Muscle layer of colon (tissue), 2 donors: ENCODE measurements at regions not wholly inside any gene's neighbourhood (a gene's known extent, or its start where the extent isn't known, plus 50 kb on each side); places are given as distances from the start of the nearest gene placed in this dataset.
"Not testable (repeated sequence)": the region's sequence is repeated elsewhere in the genome, so short reads cannot be mapped to it uniquely, and the experiment has no call there.

ENCODE experiments used
- H3K27ac ChIP-seq: one replicate; pipeline ENCODE4 v1.7.0; 2013; ENCODE audit warnings: low read depth, mild to moderate bottlenecking, low read length, moderate library complexity
- H3K27me3 ChIP-seq, 2 donors: one replicate each; pipeline ENCODE4 v1.7.0; 2013; ENCODE audit warnings: low read length in 2 of 2, mild to moderate bottlenecking in 2 of 2; ENCODE audit not compliant: insufficient read depth in 2 of 2, control insufficient read depth in 1 of 2
- H3K36me3 ChIP-seq: one replicate; pipeline ENCODE4 v1.7.0; 2013; ENCODE audit warnings: mild to moderate bottlenecking, low read length; ENCODE audit not compliant: insufficient read depth
- H3K4me1 ChIP-seq: one replicate; pipeline ENCODE4 v1.7.0; 2013; ENCODE audit warnings: mild to moderate bottlenecking, low read length; ENCODE audit not compliant: insufficient read depth
- H3K4me3 ChIP-seq, 2 donors: one replicate each; pipeline ENCODE4 v1.7.0; 2013; ENCODE audit warnings: low read length in 2 of 2, low read depth in 1 of 2, mild to moderate bottlenecking in 1 of 2, moderate library complexity in 1 of 2
- H3K9ac ChIP-seq: one replicate; pipeline ENCODE4 v1.7.0; 2013; ENCODE audit warnings: low read length
- H3K9me3 ChIP-seq: one replicate; pipeline ENCODE4 v1.7.0; 2013; ENCODE audit warnings: mild to moderate bottlenecking, low read length
- donor health status: abdominal sarcoma.
- donor health status: Adenocarcinoma of cecum.

DNA sequence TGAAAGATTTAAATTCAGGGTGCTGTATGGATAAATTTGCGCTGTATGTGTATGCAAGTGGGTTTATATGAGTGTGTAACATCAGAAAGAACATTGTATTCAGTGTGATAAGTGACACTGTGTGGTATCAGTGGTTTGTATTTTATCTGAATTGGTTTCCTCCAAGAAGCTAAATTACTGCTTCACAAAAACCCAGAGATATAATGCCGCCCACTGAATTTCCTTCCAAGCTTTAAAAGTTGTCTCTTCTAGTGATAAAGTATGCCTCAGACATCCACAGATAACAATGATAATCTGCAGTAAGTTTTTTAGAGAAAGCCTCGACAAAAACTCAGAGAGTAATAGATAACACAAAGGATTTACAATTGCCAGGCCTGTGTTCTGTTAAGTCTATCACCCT lies 710.6 kb upstream of the HS3ST1 start:
- Histone ChIP-seq H3K27ac (no peak overlapping the region), H3K4me3 (no peak overlapping the region), H3K9ac (no peak overlapping the region), H3K4me1 (no peaks in the 10 kb centered on the region), H3K36me3 (no peaks in the 10 kb centered on the region), H3K9me3 (no peaks in the 10 kb centered on the region), H3K27me3 (no peaks in the 10 kb centered on the region)

DNA sequence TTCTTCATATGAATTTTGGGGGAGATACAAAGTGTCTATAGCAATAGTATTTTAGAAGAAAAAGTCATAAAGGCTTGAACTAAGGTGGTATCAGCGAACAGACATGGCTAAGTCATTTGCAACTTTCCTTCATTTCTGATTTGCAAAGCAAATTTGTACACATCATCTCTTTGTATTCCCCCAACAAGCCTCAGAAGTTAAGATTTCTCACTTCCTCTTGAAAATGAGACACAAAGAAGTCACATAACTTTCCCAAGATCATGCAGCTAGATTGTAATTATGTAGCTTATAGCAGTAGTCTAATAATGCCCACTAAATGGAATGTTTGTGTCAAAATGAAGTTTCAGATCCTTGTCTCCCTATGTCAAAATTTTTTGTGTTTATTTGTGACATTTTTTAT lies 709.8 kb upstream of the HS3ST1 start:
- no peaks in the 10 kb centered on the region for H3K27me3 ChIP-seq
- no peak overlapping the region for H3K4me3 ChIP-seq
- no peaks in the 10 kb centered on the region for H3K36me3 ChIP-seq
- H3K27ac ChIP-seq = no peak overlapping the region
- no peaks in the 10 kb centered on the region for H3K9me3 ChIP-seq
- H3K9ac ChIP-seq = no peak overlapping the region
- H3K4me1 ChIP-seq = no peaks in the 10 kb centered on the region

DNA sequence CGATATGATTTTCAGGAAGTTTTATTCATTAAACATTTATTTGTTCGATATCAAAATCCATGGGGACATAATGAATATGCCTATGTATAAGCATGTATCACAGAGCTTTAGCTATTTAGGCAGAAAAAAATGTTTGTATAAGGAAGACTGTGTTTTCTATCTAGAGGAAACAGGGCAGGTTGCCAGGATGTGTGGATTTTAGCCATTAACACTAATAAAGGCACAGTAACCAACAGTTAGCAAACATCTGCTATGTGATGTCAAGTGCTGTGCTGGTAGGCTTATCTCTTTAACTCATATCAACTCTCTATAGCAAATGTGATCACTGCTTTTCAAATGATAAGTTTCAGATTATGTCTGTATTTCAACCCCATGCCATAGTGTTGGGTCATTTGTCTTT lies 708.9 kb upstream of the HS3ST1 start:
- H3K27ac ChIP-seq = no peak overlapping the region

DNA sequence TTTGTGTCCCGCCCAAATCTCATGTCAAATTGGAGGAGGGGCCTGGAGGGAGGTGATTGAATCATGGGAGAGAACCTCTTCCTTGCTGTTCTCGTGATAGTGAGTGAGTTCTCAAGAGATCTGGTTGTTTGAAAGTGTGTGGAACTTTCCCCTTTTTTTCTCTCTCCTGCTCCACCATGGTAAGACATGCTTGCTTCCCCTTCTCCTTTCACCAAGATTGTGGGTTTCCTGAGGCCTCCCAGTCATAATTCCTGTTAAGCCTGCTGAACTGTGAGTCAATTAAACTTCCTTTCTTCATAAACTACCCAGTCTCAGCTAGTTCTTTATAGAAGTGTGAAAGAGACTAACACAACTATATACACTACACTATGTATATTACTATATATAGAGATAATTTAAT lies 697.8 kb upstream of the HS3ST1 start:
- Histone ChIP-seq H3K4me3 (no peak overlapping the region), H3K27ac (no peak overlapping the region), H3K9ac (no peak overlapping the region), H3K9me3 (no peaks in the 10 kb centered on the region), H3K36me3 (no peaks in the 10 kb centered on the region), H3K27me3 (no peaks in the 10 kb centered on the region), H3K4me1 (no peaks in the 10 kb centered on the region)

More for the DNA sequence above, 708.9 kb upstream of the HS3ST1 start:
- Histone ChIP-seq H3K4me3 (no peak overlapping the region), H3K27me3 (no peaks in the 10 kb centered on the region), H3K4me1 (no peaks in the 10 kb centered on the region), H3K9me3 (no peaks in the 10 kb centered on the region), H3K36me3 (no peaks in the 10 kb centered on the region), H3K9ac (no peak overlapping the region)

DNA sequence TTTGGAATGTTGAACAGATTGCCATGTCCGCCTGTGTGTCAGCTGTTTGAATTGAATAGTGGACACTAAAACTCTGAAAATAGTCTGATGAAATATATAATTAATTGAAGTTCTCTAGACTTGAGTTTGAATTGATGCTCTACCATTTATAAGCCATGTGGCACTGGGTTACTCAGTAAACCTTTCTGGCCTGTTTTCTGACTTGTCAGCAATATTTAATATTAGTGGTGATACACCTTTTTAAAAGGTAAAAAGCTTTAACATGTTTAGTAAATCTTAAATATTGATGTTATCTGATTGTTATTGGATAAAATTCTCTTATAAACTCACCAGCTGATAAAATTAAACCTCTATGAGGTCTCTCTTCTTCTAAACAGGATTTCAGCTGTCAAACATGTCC lies 695.4 kb upstream of the HS3ST1 start:
- Histone ChIP-seq H3K4me3 (no peak overlapping the region), H3K36me3 (no peaks in the 10 kb centered on the region), H3K27me3 (no peaks in the 10 kb centered on the region), H3K9ac (no peak overlapping the region), H3K27ac (no peak overlapping the region), H3K4me1 (no peaks in the 10 kb centered on the region), H3K9me3 (no peaks in the 10 kb centered on the region)

DNA sequence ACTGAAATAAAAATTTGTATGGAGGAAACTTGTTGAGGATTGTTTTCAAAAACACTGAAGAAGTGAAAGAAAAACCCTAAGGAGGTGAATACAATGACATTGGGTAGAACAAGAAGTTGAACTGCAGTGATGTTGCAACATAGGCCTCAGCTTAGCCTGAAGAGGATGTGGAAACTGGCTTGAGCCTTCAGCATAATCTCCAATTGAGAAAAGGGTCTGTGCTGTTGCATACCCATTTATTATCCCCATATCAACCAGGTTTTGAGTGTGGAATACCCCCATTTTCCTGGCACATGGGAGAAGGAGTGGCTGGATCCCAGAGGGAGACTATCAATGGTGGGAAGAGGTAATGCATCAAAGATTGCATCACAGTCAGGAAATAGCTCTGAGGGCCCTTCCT lies 695.0 kb upstream of the HS3ST1 start:
- Histone ChIP-seq H3K36me3 (no peaks in the 10 kb centered on the region), H3K27ac (no peak overlapping the region), H3K27me3 (no peaks in the 10 kb centered on the region), H3K4me1 (no peaks in the 10 kb centered on the region), H3K4me3 (no peak overlapping the region), H3K9ac (no peak overlapping the region), H3K9me3 (no peaks in the 10 kb centered on the region)

DNA sequence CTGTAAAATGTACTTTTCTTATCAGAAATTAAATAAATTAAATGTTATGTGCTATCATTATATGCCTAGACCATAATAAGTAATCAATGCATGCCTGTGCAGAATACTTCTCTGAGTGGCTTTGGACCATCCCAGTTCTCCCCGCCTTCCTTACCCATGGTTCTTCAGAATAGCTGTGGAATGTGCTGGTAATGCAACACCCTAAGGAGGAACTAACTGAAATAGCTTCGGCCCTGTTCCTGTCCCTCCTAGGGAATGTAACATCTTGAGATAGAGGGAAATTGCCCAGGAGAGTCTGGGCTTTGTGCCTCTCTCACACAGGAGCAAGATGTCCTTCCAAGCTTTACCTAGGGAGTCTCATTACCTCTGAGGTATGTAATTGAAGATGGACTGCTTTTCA lies 693.6 kb upstream of the HS3ST1 start:
- H3K9me3 ChIP-seq = no peaks in the 10 kb centered on the region
- H3K27me3 ChIP-seq = no peaks in the 10 kb centered on the region
- H3K36me3 ChIP-seq = no peaks in the 10 kb centered on the region
- H3K9ac ChIP-seq = no peak overlapping the region
- H3K27ac ChIP-seq = no peak overlapping the region
- H3K4me1 ChIP-seq = no peaks in the 10 kb centered on the region
- no peak overlapping the region for H3K4me3 ChIP-seq

DNA sequence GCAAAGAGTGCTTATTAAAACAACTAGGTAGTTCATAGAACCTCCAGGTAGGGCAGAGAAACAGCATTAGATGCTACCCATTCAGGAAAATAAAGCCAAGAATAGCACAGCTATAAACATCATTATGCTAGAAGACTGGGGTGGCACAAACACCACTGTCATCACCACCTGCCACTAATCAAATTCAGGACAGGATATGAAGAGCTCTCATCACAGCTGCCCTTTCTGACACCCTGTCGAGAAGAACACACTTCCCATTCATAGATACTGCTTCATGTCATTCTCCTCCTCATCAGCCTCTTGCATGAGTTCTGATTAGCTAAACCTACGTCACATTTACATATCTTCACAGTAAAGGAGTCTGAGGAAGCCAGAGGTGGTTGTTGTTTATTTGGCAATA lies 692.3 kb upstream of the HS3ST1 start:
- H3K36me3 ChIP-seq = no peaks in the 10 kb centered on the region
- H3K27me3 ChIP-seq = no peaks in the 10 kb centered on the region
- H3K4me1 ChIP-seq = no peaks in the 10 kb centered on the region
- H3K27ac ChIP-seq = no peak overlapping the region
- no peak overlapping the region for H3K9ac ChIP-seq
- no peak overlapping the region for H3K4me3 ChIP-seq
- no peaks in the 10 kb centered on the region for H3K9me3 ChIP-seq

DNA sequence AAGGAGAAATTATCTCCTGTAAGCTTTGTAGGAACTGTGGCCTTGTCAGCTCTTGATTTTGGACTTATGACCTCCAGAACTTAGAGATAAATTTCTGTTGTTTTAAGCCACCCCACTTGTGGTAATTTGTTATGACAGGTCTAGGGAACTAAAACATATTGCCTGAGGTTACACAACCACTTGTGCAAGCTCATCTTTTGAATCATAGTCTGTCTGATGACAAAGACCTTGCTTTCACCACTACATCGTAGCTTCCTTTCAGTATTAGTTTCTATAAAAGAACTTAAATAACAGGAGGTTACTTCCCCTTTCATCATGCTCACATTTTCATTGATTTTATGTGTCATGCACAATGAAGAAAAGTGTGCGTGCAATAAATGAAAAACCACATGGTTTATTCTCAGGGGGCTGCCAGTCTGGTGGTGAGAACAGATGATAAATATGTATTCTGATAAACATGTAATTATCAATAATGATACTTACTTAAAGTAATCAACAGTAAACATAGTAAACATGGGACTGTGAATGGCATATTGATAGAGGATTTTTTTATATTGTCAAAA lies 690.0 kb upstream of the HS3ST1 start:
- H3K4me1 ChIP-seq = no peaks in the 10 kb centered on the region
- peaks cover 6% of the 10 kb centered on the region for H3K9me3 ChIP-seq
- H3K27ac ChIP-seq = no peak overlapping the region
- H3K27me3 ChIP-seq = no peaks in the 10 kb centered on the region
- no peak overlapping the region for H3K4me3 ChIP-seq
- no peak overlapping the region for H3K9ac ChIP-seq
- no peaks in the 10 kb centered on the region for H3K36me3 ChIP-seq

DNA sequence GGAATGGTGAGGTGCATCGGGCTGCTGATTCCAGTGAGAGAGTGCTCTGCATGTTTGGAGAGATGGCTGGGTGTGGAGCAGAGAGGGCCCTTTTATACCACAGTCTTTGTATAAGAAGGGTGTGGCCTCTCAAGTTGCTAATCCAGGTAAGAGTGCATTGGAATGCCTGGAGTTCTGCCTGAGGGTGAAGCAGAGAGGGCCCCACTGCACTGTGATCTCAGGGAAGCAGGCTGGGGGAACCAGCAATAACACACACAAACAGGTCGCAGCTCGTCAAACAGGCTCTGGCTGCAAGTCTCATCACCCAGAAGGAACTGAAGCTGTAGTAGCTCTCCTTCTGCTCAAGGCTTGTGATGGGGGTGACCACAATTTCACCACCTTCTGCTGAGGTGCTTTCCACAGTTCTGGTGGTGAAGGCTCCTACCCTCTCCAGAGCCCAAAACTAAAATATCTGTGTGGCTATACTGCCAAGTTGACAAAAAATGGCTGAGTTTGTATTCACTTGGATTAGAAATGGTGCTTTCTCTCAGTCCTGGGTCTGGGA lies 687.4 kb upstream of the HS3ST1 start:
- no peaks in the 10 kb centered on the region for H3K4me1 ChIP-seq

DNA sequence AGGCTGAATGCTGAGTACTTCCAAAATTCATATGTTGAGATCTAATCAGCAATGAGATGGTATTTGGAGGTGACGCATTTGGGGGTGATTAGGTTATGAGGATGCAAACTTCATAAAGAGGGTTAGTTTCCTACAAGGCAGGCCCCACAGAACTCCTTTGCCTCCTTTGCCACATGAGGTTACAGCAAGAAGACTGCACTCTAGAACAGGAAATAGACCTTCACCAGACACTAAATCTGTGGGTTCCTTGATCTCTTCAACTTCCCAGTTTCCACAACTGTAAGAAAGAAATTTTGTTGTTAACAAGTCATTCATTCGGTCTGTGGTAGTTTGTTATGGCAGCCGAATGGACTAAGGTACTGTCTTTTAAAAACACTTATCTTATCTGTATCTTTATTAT lies 681.9 kb upstream of the HS3ST1 start:
- H3K27me3 ChIP-seq = no peaks in the 10 kb centered on the region
- no peaks in the 10 kb centered on the region for H3K36me3 ChIP-seq
- no peak overlapping the region for H3K27ac ChIP-seq
- H3K9me3 ChIP-seq = peaks cover 6% of the 10 kb centered on the region
- no peak overlapping the region for H3K9ac ChIP-seq
- H3K4me3 ChIP-seq = no peak overlapping the region
- no peaks in the 10 kb centered on the region for H3K4me1 ChIP-seq

More for the DNA sequence above, 687.4 kb upstream of the HS3ST1 start:
- H3K27me3 ChIP-seq = no peaks in the 10 kb centered on the region
- H3K4me3 ChIP-seq = no peak overlapping the region
- no peak overlapping the region for H3K27ac ChIP-seq
- no peak overlapping the region for H3K9ac ChIP-seq
- peaks cover 6% of the 10 kb centered on the region for H3K9me3 ChIP-seq
- H3K36me3 ChIP-seq = no peaks in the 10 kb centered on the region

DNA sequence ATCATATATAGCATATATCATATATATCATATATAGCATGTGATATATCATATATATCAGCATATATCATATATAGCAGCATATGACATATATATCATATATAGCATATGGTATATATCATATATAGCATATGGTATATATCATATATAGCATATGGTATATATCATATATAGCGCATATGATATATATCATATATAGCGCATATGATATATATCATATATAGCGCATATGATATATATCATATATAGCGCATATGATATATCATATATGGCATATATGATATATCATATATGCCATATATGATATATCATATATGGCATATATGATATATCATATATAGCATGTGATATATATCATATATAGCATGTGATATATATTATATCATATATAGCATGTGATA lies 680.4 kb upstream of the HS3ST1 start:
- H3K4me3 ChIP-seq, H3K27ac ChIP-seq, H3K4me1 ChIP-seq: not testable (repeated sequence)

More for the DNA sequence above, 680.4 kb upstream of the HS3ST1 start:
- not testable (repeated sequence) for H3K36me3 ChIP-seq, H3K9me3 ChIP-seq, H3K27me3 ChIP-seq, H3K9ac ChIP-seq
